Spleen (tissue), 7 donors: ENCODE measurements at regions not wholly inside any gene's neighbourhood (a gene's known extent, or its start where the extent isn't known, plus 50 kb on each side); places are given as distances from the start of the nearest gene placed in this dataset.

Experiments
- CTCF ChIP-seq, 11 experiments: fragments of 200-600 bp in 7 of 11; fragments of 450-650 bp in 4 of 11; sonication (generic) in 4 of 11; IDR thresholded peaks in 8 of 11; conservative IDR thresholded peaks in 3 of 11; 1 replicate in 7 of 11; 2 replicates in 4 of 11; pipeline versions ENCODE4 v1.4.0 to v1.8.0; 2016 to 2021; ENCODE audit warnings: antibody characterized with exemption in 11 of 11, inconsistent platforms in 4 of 11, mild to moderate bottlenecking in 1 of 11
- POLR2A ChIP-seq, 3 donors: fragments of 450-650 bp; IDR thresholded peaks; one replicate each; pipeline ENCODE4 v1.5.1; 2017; ENCODE audit warnings: antibody characterized with exemption in 3 of 3, mild to moderate bottlenecking in 1 of 3
- POLR2AphosphoS5 ChIP-seq, 3 donors: sonication (generic); formaldehyde crosslinking; IDR thresholded peaks; one replicate each; pipeline ENCODE4 v1.5.1; 2017; ENCODE audit warnings: antibody characterized with exemption in 3 of 3
- donor health status: DM: no; HTN: no; CAD: no; lungs with moderate emphysema.
- donor health status: DM: no; HTN: no; CAD: no.
- donor health status: DM: no; HTN: no; CAD: no.

- TF ChIP-seq CTCF (IDR thresholded peaks at IDR 0.05 in 8 of 11, conservative IDR thresholded peaks at IDR 0.05 in 3 of 11) (no peak), POLR2A (IDR thresholded peaks at IDR 0.05) (no peak), POLR2AphosphoS5 (IDR thresholded peaks at IDR 0.05) (no peak)
Measured at GRCh38 chr3:176219970-176220369, 977.3 kb downstream of the TBL1XR1 start.
